SK-N-MC (cell line): ENCODE measurements at regions not wholly inside any gene's neighbourhood (a gene's known extent, or its start where the extent isn't known, plus 50 kb on each side); places are given as distances from the start of the nearest gene placed in this dataset.

Experiments used
- DNase-seq: peaks from one replicate; pipeline ENCODE4 v3.0.0-alpha.2; 2011; ENCODE audit warnings: low read depth, low spot score
- H3K27ac ChIP-seq: fragments of 200-600 bp; sonication (generic); 2 replicates; pipeline ENCODE4 v1.5.1; 2016; ENCODE audit warnings: mixed run types
- H3K36me3 ChIP-seq: fragments of 200-600 bp; sonication (generic); 2 replicates; pipeline ENCODE4 v1.6.1; 2017; ENCODE audit warnings: antibody characterized with exemption, low read length, mixed read lengths; ENCODE audit not compliant: insufficient read depth
- H3K4me3 ChIP-seq: fragments of 200-600 bp; sonication (generic); 2 replicates; pipeline ENCODE4 v1.5.1; 2016
- H3K9ac ChIP-seq: fragments of 200-600 bp; sonication (generic); 2 replicates; pipeline ENCODE4 v1.8.0; 2017; ENCODE audit warnings: mixed run types, mixed read lengths; ENCODE audit not compliant: insufficient read length
- H3K9me3 ChIP-seq: fragments of 200-600 bp; sonication (generic); 2 replicates; pipeline ENCODE4 v1.6.1; 2017; ENCODE audit warnings: low read depth, mild to moderate bottlenecking, antibody characterized with exemption, low read length, moderate library complexity, mixed read lengths
- EZH2 ChIP-seq: fragments of 200-600 bp; sonication (generic); IDR thresholded peaks from one replicate; pipeline ENCODE4 v1.6.1; 2017; ENCODE audit warnings: antibody characterized with exemption
- FOXP2 ChIP-seq: optimal IDR thresholded peaks from 2 replicates; pipeline ENCODE3; 2011; ENCODE audit warnings: mild to moderate bottlenecking, moderate library complexity; ENCODE audit not compliant: insufficient read depth; ENCODE audit errors: extremely low read length, control extremely low read depth
- POLR2AphosphoS5 ChIP-seq: IDR thresholded peaks from 2 replicates; pipeline ENCODE4 v1.6.1; 2012; ENCODE audit warnings: mild to moderate bottlenecking, low read depth, low read length, borderline replicate concordance

- no peak for TF ChIP-seq POLR2AphosphoS5
- no peak for TF ChIP-seq EZH2
- no peak for TF ChIP-seq FOXP2
- H3K9me3 ChIP-seq: no peaks in the 10 kb centered on the region
- no peaks in the 10 kb centered on the region for H3K36me3 ChIP-seq
- no peak for DNase-seq
- no peak overlapping the region for H3K27ac ChIP-seq
- no peak overlapping the region for H3K4me3 ChIP-seq
- H3K9ac ChIP-seq: no peak overlapping the region
Measured at GRCh38 chr5:61625681-61626621, 293.9 kb downstream of the ZSWIM6 start.

DNA sequence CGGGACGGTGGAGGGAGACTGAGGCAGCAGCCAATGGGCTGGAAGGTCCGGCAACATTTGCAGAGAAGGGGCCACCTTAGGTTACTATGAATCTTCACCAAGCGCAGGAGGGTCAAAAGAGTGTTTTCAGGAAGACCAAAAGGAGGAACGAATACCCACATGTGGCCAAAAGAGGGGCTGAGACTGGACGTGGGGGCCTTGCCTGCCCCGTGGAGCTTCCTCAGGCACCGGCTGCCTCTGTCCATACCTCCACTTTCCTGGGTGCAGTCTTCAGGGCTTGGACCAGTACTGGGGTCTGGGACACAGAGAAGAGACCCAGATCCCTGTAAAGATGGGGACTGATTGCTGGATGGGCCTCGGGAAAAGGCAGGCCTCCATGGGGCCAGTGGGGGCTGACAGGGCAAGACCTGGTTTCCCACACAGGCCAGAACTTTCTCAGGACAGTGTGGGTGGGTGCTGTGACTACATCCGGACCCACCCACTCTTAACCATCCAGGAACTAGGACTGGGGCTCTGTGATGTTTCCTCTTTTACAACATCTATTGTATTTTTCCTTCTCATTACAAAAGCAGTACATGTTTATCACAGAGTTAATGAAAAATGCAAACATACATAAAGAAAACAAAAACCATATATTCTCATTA, 294.7 kb downstream of the ZSWIM6 start:
- TF ChIP-seq EZH2: no peak
- no peak for TF ChIP-seq POLR2AphosphoS5
- Histone ChIP-seq H3K36me3 (no peaks in the 10 kb centered on the region), H3K9ac (no peak overlapping the region), H3K4me3 (no peak overlapping the region), H3K27ac (no peak overlapping the region), H3K9me3 (no peaks in the 10 kb centered on the region)
- no peak for DNase-seq

- Histone ChIP-seq H3K9ac (no peak overlapping the region), H3K4me3 (no peak overlapping the region), H3K27ac (no peak overlapping the region), H3K9me3 (no peaks in the 10 kb centered on the region), H3K36me3 (no peaks in the 10 kb centered on the region)
- DNase-seq: no peak
- TF ChIP-seq FOXP2 (no peak), EZH2 (no peak), POLR2AphosphoS5 (no peak)
Measured at GRCh38 chr5:61627531-61627930, 295.5 kb downstream of the ZSWIM6 start.

DNA sequence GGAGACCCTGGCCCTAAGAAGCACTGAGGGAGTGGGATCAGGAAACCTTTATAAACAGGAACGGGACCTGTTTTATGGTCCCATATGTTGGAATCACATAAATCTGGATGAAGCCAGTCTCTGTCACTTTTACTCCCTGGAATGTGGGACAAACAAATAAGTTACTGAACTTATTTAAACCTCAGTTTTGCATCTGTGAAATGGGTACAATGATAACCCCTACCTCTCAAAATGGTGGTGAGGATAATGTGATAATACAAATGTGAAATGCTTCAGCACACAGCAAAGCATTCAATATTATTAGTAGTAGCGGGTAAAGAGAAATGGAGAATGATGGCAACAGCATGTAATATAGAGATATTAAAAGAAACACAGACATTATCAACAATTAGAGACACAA, 298.9 kb downstream of the ZSWIM6 start:
- TF ChIP-seq FOXP2 (no peak), EZH2 (no peak), POLR2AphosphoS5 (no peak)
- no peak for DNase-seq
- no peak overlapping the region for H3K4me3 ChIP-seq
- no peaks in the 10 kb centered on the region for H3K9me3 ChIP-seq
- H3K9ac ChIP-seq: no peak overlapping the region
- H3K27ac ChIP-seq: no peak overlapping the region
- H3K36me3 ChIP-seq: no peaks in the 10 kb centered on the region

GRCh38 chr5:61631438-61631941, 299.4 kb downstream of the ZSWIM6 start:
- no peak for DNase-seq
- H3K9me3 ChIP-seq: no peaks in the 10 kb centered on the region
- no peak overlapping the region for H3K9ac ChIP-seq
- H3K27ac ChIP-seq: no peak overlapping the region
- TF ChIP-seq FOXP2 (no peak), POLR2AphosphoS5 (no peak), EZH2 (no peak)
- H3K36me3 ChIP-seq: no peaks in the 10 kb centered on the region
- H3K4me3 ChIP-seq: no peak overlapping the region

- Histone ChIP-seq H3K4me3 (no peak overlapping the region), H3K9me3 (no peaks in the 10 kb centered on the region), H3K9ac (no peak overlapping the region), H3K27ac (no peak overlapping the region), H3K36me3 (no peaks in the 10 kb centered on the region)
- no peak for TF ChIP-seq FOXP2
- no peak for TF ChIP-seq EZH2
- TF ChIP-seq POLR2AphosphoS5: no peak
- DNase-seq: no peak
Measured at GRCh38 chr5:61632064-61632463, 300.0 kb downstream of the ZSWIM6 start.

- no peaks in the 10 kb centered on the region for H3K36me3 ChIP-seq
- DNase-seq: no peak
- no peak overlapping the region for H3K9ac ChIP-seq
- H3K9me3 ChIP-seq: no peaks in the 10 kb centered on the region
- H3K4me3 ChIP-seq: no peak overlapping the region
- H3K27ac ChIP-seq: no peak overlapping the region
- TF ChIP-seq FOXP2: no peak
- TF ChIP-seq POLR2AphosphoS5: no peak
Measured at GRCh38 chr5:61635271-61635670, 303.2 kb downstream of the ZSWIM6 start.

GRCh38 chr5:61637566-61637965, 305.5 kb downstream of the ZSWIM6 start:
- no peaks in the 10 kb centered on the region for H3K9me3 ChIP-seq
- no peak overlapping the region for H3K27ac ChIP-seq
- H3K9ac ChIP-seq: no peak overlapping the region
- H3K36me3 ChIP-seq: no peaks in the 10 kb centered on the region
- no peak for TF ChIP-seq FOXP2
- peak; percentile 48 for DNase-seq
- H3K4me3 ChIP-seq: no peak overlapping the region

GRCh38 chr5:61638476-61638875, 306.4 kb downstream of the ZSWIM6 start:
- TF ChIP-seq FOXP2 (no peak), POLR2AphosphoS5 (no peak), EZH2 (no peak)
- H3K36me3 ChIP-seq: no peaks in the 10 kb centered on the region
- H3K4me3 ChIP-seq: no peak overlapping the region
- DNase-seq: no peak
- no peak overlapping the region for H3K27ac ChIP-seq
- H3K9me3 ChIP-seq: no peaks in the 10 kb centered on the region
- H3K9ac ChIP-seq: no peak overlapping the region
